ENCODE measurements at regions not wholly inside any gene's neighbourhood (a gene's known extent, or its start where the extent isn't known, plus 50 kb on each side); places are given as distances from the start of the nearest gene placed in this dataset.

DNA sequence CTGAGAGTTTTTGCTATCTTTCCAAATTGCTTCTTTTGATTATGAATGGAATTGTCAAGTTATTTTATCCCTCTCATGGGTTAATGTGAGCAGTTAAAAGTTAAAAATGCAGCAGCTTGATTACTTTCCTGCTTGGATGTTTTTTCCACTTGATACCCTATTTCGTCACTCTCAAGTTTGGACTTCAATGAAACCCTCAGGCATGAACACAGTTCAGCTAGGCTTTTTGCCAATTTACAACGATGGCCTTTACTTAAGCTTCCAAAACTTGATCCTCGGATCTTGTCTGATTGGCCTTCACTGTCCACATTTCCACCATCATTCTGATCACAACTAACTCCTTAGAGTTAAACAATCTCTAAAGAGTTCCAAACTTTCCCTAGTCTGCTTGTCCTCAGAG lies 752.4 kb upstream of the PRMT6 start:
- intact Hi-C loops (cut with DNase I; ENCODE audit: low total_unique reads): no loop called here
- ATAC-seq: no peak
- Histone ChIP-seq H3K9me3 (no peaks in the 10 kb centered on the region), H3K4me1 (no peaks in the 10 kb centered on the region), H3K27ac (no peak overlapping the region), H3K36me3 (no peaks in the 10 kb centered on the region), H3K4me3 (no peak overlapping the region), H3K27me3 (no peaks in the 10 kb centered on the region)
- in situ Hi-C loops (cut with MboI; ENCODE audit: low sequenced_read_pairs in 4 of 4): no loop called here
- TF ChIP-seq POLR2A (IDR thresholded peaks at IDR 0.05): no peak
- DNase-seq: no peak

GRCh38 chr1:106319612-106320011 lies 736.9 kb upstream of the PRMT6 start:
- in situ Hi-C loops (cut with MboI; ENCODE audit: low sequenced_read_pairs in 4 of 4) (no loop called here), intact Hi-C loops (cut with DNase I; ENCODE audit: low total_unique reads) (no loop called here)
- no peaks in the 10 kb centered on the region for H3K36me3 ChIP-seq
- ATAC-seq (no peak), DNase-seq (no peak)
- TF ChIP-seq CTCF (IDR thresholded peaks at IDR 0.05 in 4 of 5, conservative IDR thresholded peaks at IDR 0.05 in 1 of 5): no peak
- TF ChIP-seq POLR2A (IDR thresholded peaks at IDR 0.05): no peak
- no peak overlapping the region for H3K4me3 ChIP-seq
- H3K27me3 ChIP-seq: no peaks in the 10 kb centered on the region
- no peaks in the 10 kb centered on the region for H3K9me3 ChIP-seq
- no peak overlapping the region for H3K27ac ChIP-seq
- H3K4me1 ChIP-seq: no peaks in the 10 kb centered on the region

- Histone ChIP-seq H3K9me3 (no peaks in the 10 kb centered on the region), H3K36me3 (no peaks in the 10 kb centered on the region), H3K27ac (no peak overlapping the region), H3K27me3 (no peaks in the 10 kb centered on the region), H3K4me1 (no peaks in the 10 kb centered on the region), H3K4me3 (no peak overlapping the region)
- in situ Hi-C loops (cut with MboI; ENCODE audit: low sequenced_read_pairs in 4 of 4): no loop called here
- DNase-seq (no peak), ATAC-seq (no peak)
- intact Hi-C loops (cut with DNase I; ENCODE audit: low total_unique reads): no loop called here
- TF ChIP-seq POLR2A (IDR thresholded peaks at IDR 0.05) (no peak), CTCF (IDR thresholded peaks at IDR 0.05 in 4 of 5, conservative IDR thresholded peaks at IDR 0.05 in 1 of 5) (no peak)
Measured at GRCh38 chr1:106325600-106325999, 730.9 kb upstream of the PRMT6 start.

DNA sequence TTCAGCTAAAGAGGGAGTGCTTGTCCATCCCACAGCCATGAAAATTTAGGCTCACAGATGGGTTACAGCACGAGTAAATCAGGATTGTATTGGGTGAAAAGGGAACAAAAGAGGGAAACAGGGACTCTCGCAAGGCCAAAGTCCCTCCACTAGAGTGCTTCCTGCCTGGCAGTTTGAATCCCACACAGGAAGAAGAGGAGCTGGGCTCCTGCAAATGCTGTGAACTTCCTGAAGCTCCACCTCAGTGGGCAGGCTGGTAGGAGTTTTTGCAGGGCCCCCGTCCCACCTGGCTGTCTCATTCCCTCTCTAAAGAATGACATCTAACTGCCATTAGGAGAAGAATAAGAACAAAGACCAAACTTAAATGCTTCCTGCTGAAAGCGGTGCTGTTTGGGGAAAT lies 712.0 kb upstream of the PRMT6 start:
- intact Hi-C loops (cut with DNase I; ENCODE audit: low total_unique reads): no loop called here
- TF ChIP-seq CTCF (IDR thresholded peaks at IDR 0.05 in 4 of 5, conservative IDR thresholded peaks at IDR 0.05 in 1 of 5): no peak
- in situ Hi-C loops (cut with MboI; ENCODE audit: low sequenced_read_pairs in 4 of 4): no loop called here

GRCh38 chr1:106360252-106360651 lies 696.2 kb upstream of the PRMT6 start:
- no peaks in the 10 kb centered on the region for H3K27me3 ChIP-seq
- ATAC-seq (no peak), DNase-seq (no peak)
- no peaks in the 10 kb centered on the region for H3K4me1 ChIP-seq
- intact Hi-C loops (cut with DNase I; ENCODE audit: low total_unique reads) (no loop called here), in situ Hi-C loops (cut with MboI; ENCODE audit: low sequenced_read_pairs in 4 of 4) (no loop called here)
- no peaks in the 10 kb centered on the region for H3K9me3 ChIP-seq
- no peaks in the 10 kb centered on the region for H3K36me3 ChIP-seq
- TF ChIP-seq POLR2A (IDR thresholded peaks at IDR 0.05) (no peak), CTCF (IDR thresholded peaks at IDR 0.05 in 4 of 5, conservative IDR thresholded peaks at IDR 0.05 in 1 of 5) (no peak)
- H3K27ac ChIP-seq: no peak overlapping the region
- H3K4me3 ChIP-seq: no peak overlapping the region

More for the DNA sequence above, 712.0 kb upstream of the PRMT6 start:
- Histone ChIP-seq H3K9me3 (no peaks in the 10 kb centered on the region), H3K4me3 (no peak overlapping the region), H3K36me3 (no peaks in the 10 kb centered on the region), H3K27me3 (no peaks in the 10 kb centered on the region), H3K27ac (no peak overlapping the region), H3K4me1 (no peaks in the 10 kb centered on the region)
- DNase-seq: no peak
- no peak for ATAC-seq
